ENCODE measurements at regions not wholly inside any gene's neighbourhood (a gene's known extent, or its start where the extent isn't known, plus 50 kb on each side); places are given as distances from the start of the nearest gene placed in this dataset.

DNA sequence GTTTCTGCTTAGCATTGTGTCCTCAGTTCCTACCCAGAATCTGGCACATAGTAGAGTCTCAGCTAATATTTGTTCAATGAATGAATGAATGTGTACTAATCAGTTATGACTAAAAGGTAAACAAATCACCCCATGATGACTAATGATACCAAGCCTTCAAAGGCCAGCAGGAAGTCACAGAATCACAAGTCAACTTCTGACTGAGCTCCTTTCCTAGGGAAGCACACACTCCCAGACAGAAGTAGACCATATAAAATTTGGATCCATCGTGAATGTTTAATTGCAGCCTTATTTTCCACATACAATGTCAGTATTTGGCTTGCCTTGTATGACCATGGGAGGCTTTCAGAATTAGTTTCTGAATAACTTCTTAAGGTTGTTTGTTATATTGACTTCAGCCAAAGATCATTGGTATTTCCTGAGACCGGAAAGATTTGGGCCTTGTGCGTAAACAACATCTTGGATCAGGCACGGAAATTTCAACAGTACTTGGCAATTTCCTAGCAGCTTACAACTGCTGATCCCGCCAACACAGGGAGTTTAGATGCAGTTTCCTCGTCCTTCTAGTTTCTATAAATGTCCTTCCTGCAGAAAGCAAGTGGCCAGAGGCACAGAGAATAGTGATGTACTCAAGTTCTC is 185.9 kb upstream of the ATP1B1 start:
- TF ChIP-seq, protein P1, sequence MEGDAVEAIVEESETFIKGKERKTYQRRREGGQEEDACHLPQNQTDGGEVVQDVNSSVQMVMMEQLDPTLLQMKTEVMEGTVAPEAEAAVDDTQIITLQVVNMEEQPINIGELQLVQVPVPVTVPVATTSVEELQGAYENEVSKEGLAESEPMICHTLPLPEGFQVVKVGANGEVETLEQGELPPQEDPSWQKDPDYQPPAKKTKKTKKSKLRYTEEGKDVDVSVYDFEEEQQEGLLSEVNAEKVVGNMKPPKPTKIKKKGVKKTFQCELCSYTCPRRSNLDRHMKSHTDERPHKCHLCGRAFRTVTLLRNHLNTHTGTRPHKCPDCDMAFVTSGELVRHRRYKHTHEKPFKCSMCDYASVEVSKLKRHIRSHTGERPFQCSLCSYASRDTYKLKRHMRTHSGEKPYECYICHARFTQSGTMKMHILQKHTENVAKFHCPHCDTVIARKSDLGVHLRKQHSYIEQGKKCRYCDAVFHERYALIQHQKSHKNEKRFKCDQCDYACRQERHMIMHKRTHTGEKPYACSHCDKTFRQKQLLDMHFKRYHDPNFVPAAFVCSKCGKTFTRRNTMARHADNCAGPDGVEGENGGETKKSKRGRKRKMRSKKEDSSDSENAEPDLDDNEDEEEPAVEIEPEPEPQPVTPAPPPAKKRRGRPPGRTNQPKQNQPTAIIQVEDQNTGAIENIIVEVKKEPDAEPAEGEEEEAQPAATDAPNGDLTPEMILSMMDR (conservative IDR thresholded peaks at IDR 0.05; ENCODE audit: low read depth, low read length) = no peak
- TF ChIP-seq EZH2 (IDR thresholded peaks at IDR 0.05; ENCODE audit: borderline replicate concordance, low read depth, low read length, poor library complexity, severe bottlenecking) = no peak
